SH-SY5Y (cell line): ENCODE measurements at regions not wholly inside any gene's neighbourhood (a gene's known extent, or its start where the extent isn't known, plus 50 kb on each side); places are given as distances from the start of the nearest gene placed in this dataset.

Experiments used
- GATA2 ChIP-seq: IDR thresholded peaks from 2 replicates; pipeline ENCODE4 v1.6.1; 2011; ENCODE audit warnings: mild to moderate bottlenecking, low read depth, low read length
- GATA3 ChIP-seq: IDR thresholded peaks from 2 replicates; pipeline ENCODE4 v1.6.1; 2011; ENCODE audit warnings: low read depth, mild to moderate bottlenecking, low read length, moderate library complexity

DNA sequence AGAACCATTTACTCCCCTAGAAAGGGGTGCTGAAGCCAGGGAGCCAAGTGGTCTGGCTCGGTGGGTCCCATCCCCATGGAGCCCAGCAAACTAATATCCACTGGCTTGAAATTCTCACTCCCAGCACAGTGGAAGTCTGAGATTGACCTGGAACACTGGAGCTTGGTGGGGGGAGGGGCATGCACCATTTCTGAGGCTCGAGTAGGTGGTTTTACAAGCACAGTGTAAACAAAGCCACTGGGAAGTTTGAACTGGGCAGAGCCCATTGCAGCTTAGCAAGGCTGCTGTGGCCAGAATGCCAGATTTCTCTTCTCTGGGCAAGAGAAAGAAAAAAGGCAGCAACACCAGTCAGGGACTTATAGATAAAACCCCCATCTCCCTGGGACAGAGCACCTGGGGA lies 855.8 kb upstream of the CITED2 start:
- TF ChIP-seq GATA2 (no peak), GATA3 (no peak)
